ENCODE measurements at regions not wholly inside any gene's neighbourhood (a gene's known extent, or its start where the extent isn't known, plus 50 kb on each side); places are given as distances from the start of the nearest gene placed in this dataset.

DNA sequence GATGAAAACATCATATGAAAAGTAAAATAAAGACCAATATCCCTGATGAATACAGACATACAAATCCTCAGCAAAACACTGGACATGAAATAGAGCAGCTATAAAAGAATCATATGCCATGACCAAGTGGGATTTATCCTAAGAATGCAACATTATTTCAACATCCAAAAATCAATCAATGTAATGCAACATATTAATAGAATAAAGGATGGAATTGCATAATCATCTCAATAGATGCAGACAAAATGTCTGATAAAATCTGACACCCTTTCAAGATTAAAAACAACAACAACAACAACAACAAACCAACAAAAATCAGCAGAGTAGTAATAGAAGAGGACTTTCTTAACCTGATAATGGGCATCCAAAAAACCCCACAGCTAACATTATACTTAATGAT, 63.8 kb upstream of the IL1R1 start:
- DNase-seq (ENCODE audit: low spot score) = no peak

DNA sequence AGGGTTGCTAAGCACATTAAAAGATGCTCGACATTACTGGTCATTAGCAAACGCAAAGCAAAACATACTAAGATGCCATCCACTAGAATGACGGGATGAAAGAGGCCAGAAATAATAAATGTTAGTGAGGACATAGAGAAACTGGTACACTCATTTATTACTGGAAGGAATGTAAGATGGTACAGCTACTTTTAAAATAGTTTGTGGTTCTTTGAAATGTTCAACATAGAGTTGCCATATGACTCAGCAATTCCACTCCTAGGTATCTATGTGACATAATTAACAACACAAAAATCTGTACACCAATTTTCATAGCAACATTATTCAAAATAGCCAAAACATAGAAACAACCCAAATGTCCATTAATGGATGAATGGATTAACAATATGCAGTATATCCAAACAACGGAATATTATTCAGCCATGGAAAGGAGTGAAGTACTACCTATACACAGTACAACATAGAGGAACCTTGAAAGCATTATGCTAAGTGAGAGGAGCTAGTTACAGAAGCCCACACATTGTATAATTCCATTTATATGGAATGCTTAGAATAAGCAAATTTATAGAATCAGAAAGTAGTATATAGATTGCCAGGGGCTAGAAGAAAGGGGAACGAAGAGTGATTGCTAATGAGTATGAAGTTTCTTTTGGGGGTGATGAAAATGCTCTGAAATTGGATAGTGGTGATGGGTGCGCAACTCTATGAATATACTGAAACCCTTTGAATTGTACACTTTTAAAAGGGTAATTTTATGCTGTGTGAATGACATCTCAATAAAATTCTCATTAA, 61.9 kb upstream of the IL1R1 start:
- no peak for DNase-seq (ENCODE audit: low spot score)

DNA sequence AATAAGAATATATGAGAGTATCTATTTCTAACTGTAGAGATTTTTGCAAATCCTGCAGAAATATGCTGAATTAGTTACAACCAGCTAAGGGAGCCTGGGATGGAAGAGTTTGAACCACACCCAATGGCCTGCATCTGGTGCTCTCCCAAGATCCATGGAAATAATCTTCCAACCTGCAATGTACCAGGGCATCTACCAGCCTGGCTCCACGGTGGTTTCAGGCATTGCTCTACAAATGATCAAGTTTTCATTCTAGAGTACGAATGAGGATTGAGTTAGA, 61.4 kb upstream of the IL1R1 start:
- no peak for DNase-seq (ENCODE audit: low spot score)

DNA sequence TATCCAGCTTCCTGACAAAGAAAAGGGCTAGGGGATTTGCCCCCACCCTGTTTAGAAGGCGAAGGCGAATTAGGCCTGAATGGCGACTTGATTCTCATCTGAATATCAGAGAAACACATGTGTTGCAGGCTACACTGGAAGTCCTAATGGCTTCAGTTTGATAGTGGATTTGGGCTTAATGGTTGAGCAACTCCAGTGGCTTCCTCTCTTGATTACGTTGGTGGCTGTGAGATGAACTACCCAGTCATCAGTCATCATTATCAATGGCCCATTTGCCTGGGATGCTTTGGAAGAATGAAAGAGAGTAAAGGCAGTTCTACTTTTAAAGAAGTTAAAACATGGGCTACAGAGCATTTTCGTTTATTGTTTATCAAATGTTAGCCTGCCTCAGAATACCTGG, 60.9 kb upstream of the IL1R1 start:
- DNase-seq (ENCODE audit: low spot score) = no peak

DNA sequence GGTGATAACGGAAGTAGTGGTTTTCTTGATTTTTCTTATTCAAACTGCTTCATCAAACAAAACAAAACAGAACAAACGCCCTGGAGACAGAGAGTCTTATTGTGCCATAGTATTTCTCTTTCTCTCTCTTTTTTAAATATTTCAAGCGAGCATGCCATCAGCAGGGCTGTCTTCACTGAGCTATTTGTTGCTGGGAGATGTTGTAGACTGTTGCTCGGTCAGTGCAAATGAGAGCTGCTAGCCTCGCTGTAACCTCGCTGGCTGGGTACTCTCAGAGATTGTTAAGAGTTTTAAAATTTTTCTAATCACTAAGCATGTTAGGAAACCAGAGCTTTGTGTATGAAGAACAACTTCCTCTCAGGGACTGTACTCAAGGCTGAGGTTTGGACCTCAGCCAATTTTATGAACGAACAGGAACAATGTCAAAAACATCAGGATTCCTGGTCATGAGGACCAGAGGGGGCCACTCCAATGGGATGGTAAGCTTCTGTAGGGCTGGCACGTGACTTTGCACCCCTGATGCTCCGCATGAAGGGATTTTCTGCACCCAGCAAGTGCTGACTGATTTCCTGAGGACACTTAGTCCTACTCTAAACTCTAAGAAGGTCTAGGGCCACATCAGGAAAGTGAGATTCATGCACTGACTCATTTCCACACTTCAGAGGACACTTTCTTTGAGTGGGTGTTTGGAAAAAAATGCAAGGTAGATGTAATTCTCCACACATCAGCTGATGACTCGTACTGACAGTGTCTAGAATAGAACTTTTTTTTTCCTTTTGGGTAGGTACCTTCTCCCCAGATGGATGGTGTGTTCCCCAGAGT, 59.8 kb upstream of the IL1R1 start:
- peak; percentile 55 for DNase-seq (ENCODE audit: low spot score)

DNA sequence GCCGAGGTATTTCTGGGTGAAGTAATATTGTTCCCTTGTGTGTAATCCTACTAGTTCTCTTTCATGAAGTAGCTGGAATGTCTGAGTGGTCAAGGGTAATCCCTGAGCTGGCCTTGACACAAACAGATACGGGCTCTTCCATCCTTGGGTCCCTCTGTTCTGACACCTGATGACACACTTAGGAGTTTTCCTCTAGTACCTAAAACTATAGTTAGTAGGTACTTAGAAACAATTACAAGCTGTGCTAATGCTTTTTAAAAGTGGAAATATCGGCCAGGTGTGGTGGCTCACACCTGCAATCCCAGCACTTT, 59.2 kb upstream of the IL1R1 start:
- no peak for DNase-seq (ENCODE audit: low spot score)

DNA sequence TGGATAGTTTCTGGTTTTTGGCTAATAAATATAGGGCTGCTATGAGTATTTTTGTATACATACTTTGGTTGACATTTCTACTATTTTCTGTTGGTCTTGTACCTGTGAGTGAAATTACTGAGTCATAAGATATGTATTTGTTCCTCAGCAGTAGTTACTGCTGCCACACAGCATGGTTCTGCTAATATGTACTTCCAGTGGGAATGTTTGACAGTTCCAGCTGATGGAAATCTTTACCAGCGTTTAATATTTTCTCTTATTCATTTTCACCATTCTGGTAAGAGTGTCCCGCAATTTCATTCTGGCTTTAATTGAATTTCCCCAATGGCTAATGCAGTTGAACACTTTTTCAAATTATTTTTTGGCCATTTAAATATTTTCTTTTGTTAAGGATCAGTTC, 57.9 kb upstream of the IL1R1 start:
- no peak for DNase-seq (ENCODE audit: low spot score)

DNA sequence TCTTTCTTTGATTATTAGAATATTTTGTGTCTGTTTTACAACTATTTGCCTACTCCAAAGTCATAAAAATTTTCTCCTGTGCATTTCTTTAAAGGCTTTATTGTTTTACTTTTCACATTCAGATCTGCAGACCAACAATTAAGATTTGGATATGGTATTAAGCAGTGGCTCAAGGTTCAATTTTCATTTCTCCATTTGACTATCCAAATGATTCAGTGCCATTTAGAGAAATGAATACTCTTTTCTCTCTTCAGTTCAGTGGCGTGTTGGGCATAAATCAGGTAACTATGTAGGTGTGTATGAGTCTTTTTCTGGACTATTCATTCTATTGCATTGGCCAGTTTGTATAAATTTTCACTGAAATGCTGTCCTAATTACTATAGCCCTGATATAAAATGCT, 57.3 kb upstream of the IL1R1 start:
- DNase-seq (ENCODE audit: low spot score) = no peak

DNA sequence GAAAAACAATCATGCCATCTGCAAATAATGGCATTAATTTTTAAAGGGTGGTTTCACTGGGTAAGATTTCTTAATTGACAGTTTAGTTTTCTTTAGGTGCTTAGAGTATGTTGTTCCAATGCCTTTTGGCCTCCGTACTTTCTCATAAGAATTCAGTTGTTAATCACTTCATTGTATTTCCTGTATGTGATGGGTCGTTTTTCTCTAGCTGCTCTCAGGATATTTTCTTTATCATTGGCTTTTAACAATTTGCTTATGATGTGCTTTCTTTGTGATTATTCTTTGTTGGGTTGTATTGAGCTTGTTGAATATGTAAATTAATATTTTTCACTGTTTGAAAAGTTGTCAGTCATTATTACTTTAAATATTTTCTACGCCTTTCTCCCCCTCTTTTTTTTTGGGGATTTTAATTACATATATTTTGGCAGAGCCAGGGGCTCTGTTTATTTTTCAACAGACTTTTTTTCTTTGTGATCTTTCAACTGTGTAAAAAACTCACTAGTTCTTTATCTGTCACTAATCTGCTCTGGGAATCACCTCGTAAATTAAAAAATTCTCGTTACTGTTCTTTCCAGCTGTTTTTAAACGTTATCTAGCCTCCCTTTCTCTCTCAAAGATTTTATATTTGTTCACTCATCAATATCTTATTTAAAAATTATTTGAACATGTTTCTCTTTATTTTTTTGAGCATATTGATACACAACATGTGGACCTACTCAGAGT, 56.2 kb upstream of the IL1R1 start:
- DNase-seq (ENCODE audit: low spot score) = no peak

DNA sequence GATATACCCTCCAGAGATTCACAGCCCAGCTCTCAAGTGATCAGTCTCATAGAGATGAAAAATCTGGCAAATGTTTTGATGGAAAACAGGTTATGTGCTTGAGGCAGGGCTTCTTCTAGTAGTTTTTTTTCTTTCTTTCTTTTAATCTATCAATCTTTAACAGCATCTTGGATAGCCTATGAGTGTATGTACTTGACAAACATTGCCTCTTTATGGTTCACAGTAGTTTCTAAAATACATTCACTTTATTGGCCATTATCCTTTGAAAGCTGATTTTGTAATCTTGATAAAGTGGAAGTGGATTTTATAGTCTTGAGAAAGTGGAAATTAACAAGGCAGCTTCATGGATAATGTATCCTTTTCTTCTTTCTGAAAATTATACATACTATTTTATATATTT, 51.4 kb upstream of the IL1R1 start:
- DNase-seq (ENCODE audit: low spot score) = no peak

DNA sequence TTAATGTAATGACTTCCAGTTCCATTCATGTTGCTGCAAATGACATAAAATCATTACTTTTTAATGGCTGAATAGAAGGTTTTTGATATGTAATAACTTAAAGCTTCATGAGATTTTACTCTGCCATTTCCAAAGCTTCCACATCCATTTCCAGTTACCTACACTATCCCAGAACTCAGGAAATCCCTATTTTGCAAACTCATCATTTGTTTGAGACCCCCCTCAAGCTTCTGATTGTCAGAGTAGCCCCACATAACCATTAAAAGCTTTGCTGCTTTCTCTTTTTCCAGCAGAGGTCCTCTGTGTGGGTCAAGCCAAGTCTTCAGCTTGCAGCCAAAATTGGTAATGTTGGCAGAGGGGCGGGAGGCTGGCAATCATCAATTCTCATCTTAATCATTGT, 50.6 kb upstream of the IL1R1 start:
- no peak for DNase-seq (ENCODE audit: low spot score)

DNA sequence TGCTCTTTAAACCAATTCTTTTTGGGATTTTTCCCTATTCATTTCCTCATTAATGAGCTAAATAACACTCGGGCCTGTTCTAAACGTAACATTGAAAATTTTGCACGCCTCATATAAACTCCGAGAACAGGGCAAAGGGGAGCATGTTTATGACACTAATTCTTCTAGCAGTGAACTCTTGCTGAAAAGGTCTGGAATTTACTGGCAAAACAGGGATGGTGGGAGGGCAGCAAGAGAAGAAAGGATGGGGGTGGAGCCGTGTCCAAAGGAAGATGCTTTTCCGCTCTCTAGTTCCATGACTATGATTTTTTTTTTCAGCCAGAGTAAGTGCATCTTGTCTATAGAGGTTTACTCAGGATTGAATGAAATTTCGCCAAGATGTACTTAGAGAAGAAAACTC, 50.0 kb upstream of the IL1R1 start:
- DNase-seq (ENCODE audit: low spot score) = no peak
